ENCODE measurements at regions not wholly inside any gene's neighbourhood (a gene's known extent, or its start where the extent isn't known, plus 50 kb on each side); places are given as distances from the start of the nearest gene placed in this dataset.

DNA sequence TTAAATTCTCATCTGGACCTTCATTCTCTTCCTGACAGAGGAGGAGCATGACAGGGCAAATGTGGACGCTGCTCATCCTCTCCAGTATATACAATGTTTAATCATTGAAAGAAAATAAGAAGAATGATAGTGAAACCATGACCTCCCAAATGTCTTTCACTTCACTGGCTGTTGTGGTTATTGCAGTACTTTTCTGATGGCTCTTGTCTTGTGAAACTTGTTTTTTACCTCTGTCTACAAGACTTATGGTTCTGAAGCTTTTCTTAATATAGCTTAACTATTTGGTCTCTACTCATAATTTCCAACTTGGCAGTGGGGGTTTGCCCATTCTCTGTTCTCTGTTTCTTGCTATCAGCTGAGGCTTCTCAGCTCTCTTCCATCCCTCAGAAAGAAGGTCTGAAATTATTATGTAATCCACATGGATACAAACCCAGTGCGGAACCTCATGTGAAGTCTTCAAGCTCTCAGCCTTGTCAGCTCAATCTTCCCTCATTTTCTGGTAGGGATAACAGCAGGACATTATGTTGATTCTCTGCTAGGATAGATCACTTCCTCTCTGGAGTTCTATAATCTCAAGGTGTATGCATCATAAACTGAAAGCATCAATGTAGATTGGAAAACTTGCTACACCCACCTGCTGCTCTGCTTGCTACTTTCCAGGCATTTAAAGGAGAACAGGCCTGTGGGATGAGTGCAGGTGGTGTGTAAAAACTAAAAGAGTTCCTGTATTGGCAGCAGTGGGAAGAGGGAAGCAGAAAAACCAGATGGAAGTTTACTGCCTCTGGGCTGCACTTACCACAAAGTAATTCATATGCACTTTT is 250.3 kb upstream of the HTR2A start:
- intact Hi-C loops (cut with DNase I) = no loop called here
- TF ChIP-seq, protein P1, sequence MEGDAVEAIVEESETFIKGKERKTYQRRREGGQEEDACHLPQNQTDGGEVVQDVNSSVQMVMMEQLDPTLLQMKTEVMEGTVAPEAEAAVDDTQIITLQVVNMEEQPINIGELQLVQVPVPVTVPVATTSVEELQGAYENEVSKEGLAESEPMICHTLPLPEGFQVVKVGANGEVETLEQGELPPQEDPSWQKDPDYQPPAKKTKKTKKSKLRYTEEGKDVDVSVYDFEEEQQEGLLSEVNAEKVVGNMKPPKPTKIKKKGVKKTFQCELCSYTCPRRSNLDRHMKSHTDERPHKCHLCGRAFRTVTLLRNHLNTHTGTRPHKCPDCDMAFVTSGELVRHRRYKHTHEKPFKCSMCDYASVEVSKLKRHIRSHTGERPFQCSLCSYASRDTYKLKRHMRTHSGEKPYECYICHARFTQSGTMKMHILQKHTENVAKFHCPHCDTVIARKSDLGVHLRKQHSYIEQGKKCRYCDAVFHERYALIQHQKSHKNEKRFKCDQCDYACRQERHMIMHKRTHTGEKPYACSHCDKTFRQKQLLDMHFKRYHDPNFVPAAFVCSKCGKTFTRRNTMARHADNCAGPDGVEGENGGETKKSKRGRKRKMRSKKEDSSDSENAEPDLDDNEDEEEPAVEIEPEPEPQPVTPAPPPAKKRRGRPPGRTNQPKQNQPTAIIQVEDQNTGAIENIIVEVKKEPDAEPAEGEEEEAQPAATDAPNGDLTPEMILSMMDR (IDR thresholded peaks at IDR 0.05) = no peak
- Histone ChIP-seq H3K9me3 (no peaks in the 10 kb centered on the region), H3K27ac (no peak overlapping the region), H3K4me1 (no peaks in the 10 kb centered on the region), H3K4me3 (no peak overlapping the region), H3K36me3 (no peaks in the 10 kb centered on the region), H3K27me3 (no peaks in the 10 kb centered on the region)
- no peak for DNase-seq (ENCODE audit: low spot score in 2 of 2)

DNA sequence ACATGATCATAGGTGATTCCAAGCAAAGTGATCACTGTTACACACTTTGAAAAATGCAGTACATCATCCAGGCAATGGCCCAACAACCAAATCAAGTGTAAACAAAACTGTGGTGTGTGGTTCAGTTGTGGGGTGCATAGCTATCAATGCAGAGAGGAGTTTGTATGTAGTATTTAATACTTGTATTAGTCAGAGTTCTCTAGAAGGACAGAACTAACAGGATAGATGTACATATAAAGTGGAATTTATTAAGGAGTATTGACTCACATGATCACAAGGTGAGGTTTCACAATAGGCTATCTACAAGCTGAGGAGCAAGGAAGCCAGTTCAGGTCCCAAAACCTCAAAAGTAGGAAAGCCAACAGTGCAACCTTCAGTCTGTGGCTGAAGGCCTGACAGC is 249.3 kb upstream of the HTR2A start:
- Histone ChIP-seq H3K4me1 (no peaks in the 10 kb centered on the region), H3K36me3 (no peaks in the 10 kb centered on the region), H3K4me3 (no peak overlapping the region), H3K27me3 (no peaks in the 10 kb centered on the region), H3K9me3 (no peaks in the 10 kb centered on the region), H3K27ac (no peak overlapping the region)
- TF ChIP-seq, protein P1 (IDR thresholded peaks at IDR 0.05) = no peak
- intact Hi-C loops (cut with DNase I) = no loop called here
- no peak for DNase-seq (ENCODE audit: low spot score in 2 of 2)

DNA sequence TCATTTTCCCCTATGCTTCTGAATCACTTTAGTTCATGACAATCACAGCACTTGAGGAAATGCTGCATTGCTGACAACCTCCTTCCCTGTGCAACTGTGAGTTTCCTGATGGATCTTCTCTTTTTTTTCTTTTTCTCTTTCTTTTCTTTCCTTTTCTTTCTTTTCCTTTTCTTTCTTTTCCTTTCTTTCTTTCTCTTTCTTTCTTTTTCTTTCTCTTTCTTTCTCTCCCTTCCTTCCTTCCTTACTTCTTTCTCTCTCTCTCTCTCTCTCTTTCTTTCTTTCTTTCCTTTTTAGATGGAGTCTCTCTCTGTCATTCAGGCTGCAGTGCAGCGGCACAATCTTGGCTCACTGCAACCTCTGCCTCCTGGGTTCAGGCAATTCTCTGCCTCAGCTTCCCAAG is 247.9 kb upstream of the HTR2A start:
- H3K9me3 ChIP-seq = no peaks in the 10 kb centered on the region
- H3K36me3 ChIP-seq = no peaks in the 10 kb centered on the region
- H3K4me1 ChIP-seq = no peaks in the 10 kb centered on the region
- H3K4me3 ChIP-seq = no peak overlapping the region
- intact Hi-C loops (cut with DNase I) = no loop called here
- no peaks in the 10 kb centered on the region for H3K27me3 ChIP-seq
- no peak for DNase-seq (ENCODE audit: low spot score in 2 of 2)
- H3K27ac ChIP-seq = no peak overlapping the region
- TF ChIP-seq, protein P1 (IDR thresholded peaks at IDR 0.05) = no peak

DNA sequence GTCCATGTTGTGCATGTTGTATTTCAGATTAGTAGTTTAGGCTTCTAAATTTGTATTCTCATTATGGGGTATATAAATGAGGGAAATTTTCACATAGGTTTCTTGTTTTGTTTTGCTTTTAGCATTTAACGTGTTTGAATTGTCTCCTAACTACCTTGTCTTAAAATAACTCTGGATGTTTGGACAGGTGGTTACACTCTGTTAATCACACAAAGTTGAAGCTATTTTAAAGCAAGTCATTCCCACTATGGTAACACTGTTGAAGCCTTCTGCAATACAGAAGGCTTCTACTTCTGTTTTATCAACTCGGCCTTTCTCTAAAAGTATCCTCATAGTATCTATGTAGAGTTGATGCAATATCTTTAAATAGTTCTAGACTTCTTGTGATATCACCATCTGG is 245.3 kb upstream of the HTR2A start:
- Histone ChIP-seq H3K4me3 (no peak overlapping the region), H3K27ac (no peak overlapping the region), H3K9me3 (no peaks in the 10 kb centered on the region), H3K36me3 (no peaks in the 10 kb centered on the region), H3K4me1 (no peaks in the 10 kb centered on the region), H3K27me3 (no peaks in the 10 kb centered on the region)
- DNase-seq (ENCODE audit: low spot score in 2 of 2) = no peak
- intact Hi-C loops (cut with DNase I) = no loop called here
- TF ChIP-seq, protein P1 (IDR thresholded peaks at IDR 0.05) = no peak

DNA sequence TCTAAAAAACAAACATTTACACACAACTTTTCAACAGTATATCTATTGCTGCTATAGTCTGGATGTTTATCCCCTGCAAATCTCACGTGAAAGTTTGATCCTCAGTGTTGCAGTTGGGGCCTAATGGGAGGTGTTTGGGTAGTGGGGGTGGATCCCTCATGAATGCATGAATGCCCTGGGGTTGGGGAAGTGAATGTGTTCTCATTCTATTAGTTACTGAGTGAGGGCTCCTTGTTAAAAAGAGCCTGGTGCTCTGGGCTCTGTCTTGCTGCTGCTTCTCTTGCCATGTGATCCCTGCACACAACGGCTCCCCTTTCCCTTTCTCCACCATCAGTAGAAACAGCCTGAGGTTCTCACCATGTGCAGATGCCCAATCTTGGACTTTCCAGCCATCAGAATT is 242.7 kb upstream of the HTR2A start:
- DNase-seq (ENCODE audit: low spot score in 2 of 2) = no peak
- no peak overlapping the region for H3K4me3 ChIP-seq
- H3K36me3 ChIP-seq = no peaks in the 10 kb centered on the region
- no peaks in the 10 kb centered on the region for H3K27me3 ChIP-seq
- no peak overlapping the region for H3K27ac ChIP-seq
- intact Hi-C loops (cut with DNase I) = no loop called here
- TF ChIP-seq, protein P1 (IDR thresholded peaks at IDR 0.05) = no peak
- no peaks in the 10 kb centered on the region for H3K9me3 ChIP-seq
- no peaks in the 10 kb centered on the region for H3K4me1 ChIP-seq
